Hepatocyte (in vitro differentiated cells): ENCODE measurements at regions not wholly inside any gene's neighbourhood (a gene's known extent, or its start where the extent isn't known, plus 50 kb on each side); places are given as distances from the start of the nearest gene placed in this dataset.

Experiments
- DNase-seq: peaks from one replicate; pipeline ENCODE4 v3.0.0-alpha.2; 2016; ENCODE audit warnings: low spot score
- H2AFZ ChIP-seq: fragments of 200-600 bp; sonication (generic); 2 replicates; pipeline ENCODE4 v1.6.0; 2016; ENCODE audit warnings: antibody characterized with exemption, mild to moderate bottlenecking
- H3K27ac ChIP-seq: fragments of 200-600 bp; sonication (generic); 2 replicates; pipeline ENCODE4 v1.5.1; 2016; ENCODE audit warnings: mild to moderate bottlenecking
- H3K27me3 ChIP-seq: fragments of 200-600 bp; sonication (generic); 2 replicates; pipeline ENCODE4 v1.6.1; 2016
- H3K36me3 ChIP-seq: fragments of 200-600 bp; sonication (generic); replicated peaks from 2 replicates; pipeline ENCODE4 v1.5.1; 2016; ENCODE audit warnings: low read depth; ENCODE audit not compliant: insufficient read depth
- H3K4me1 ChIP-seq: fragments of 200-600 bp; sonication (generic); 2 replicates; pipeline ENCODE4 v1.5.1; 2016; ENCODE audit warnings: mild to moderate bottlenecking, moderate library complexity; ENCODE audit not compliant: insufficient read depth
- H3K4me2 ChIP-seq: fragments of 200-600 bp; sonication (generic); 2 replicates; pipeline ENCODE4 v1.6.0; 2016
- H3K4me3 ChIP-seq: fragments of 200-600 bp; sonication (generic); 2 replicates; pipeline ENCODE4 v1.5.1; 2016; ENCODE audit warnings: mild to moderate bottlenecking
- H3K79me2 ChIP-seq: fragments of 200-600 bp; sonication (generic); 2 replicates; pipeline ENCODE4 v1.6.0; 2017; ENCODE audit warnings: mild to moderate bottlenecking
- H3K9me2 ChIP-seq: fragments of 200-600 bp; sonication (generic); replicated peaks from 2 replicates; pipeline ENCODE4 v1.6.0; 2017; ENCODE audit warnings: mild to moderate bottlenecking; ENCODE audit not compliant: insufficient read depth
- H3K9me3 ChIP-seq: fragments of 200-600 bp; sonication (generic); 2 replicates; pipeline ENCODE4 v1.5.1; 2016; ENCODE audit warnings: low read depth, mild to moderate bottlenecking
- H4K20me1 ChIP-seq: fragments of 200-600 bp; sonication (generic); 2 replicates; pipeline ENCODE4 v1.6.0; 2016; ENCODE audit warnings: mild to moderate bottlenecking; ENCODE audit not compliant: insufficient read depth, poor library complexity, severe bottlenecking
- EZH2 ChIP-seq: fragments of 200-600 bp; sonication (generic); IDR thresholded peaks from 2 replicates; pipeline ENCODE4 v1.6.1; 2016; ENCODE audit warnings: antibody characterized with exemption, mild to moderate bottlenecking, borderline replicate concordance
- EZH2phosphoT487 ChIP-seq: fragments of 200-600 bp; sonication (generic); IDR thresholded peaks from one replicate; pipeline ENCODE4 v1.6.1; 2018; ENCODE audit warnings: antibody characterized with exemption, mild to moderate bottlenecking, low read depth, moderate library complexity; ENCODE audit not compliant: unreplicated experiment, severe bottlenecking
- WGBS: methylation state at CpG from one replicate; pipeline ENCODE4 v1.1.6; 2016; ENCODE audit warnings: low lambda C conversion rate; ENCODE audit errors: missing lambda C conversion rate; 5-methylcytosine and 5-hydroxymethylcytosine counted together
- TF ChIP-seq, protein P1 (sequence below): fragments of 200-600 bp; sonication (generic); IDR thresholded peaks from 2 replicates; pipeline ENCODE4 v1.5.1; 2016; ENCODE audit warnings: antibody characterized with exemption, mild to moderate bottlenecking; ENCODE audit not compliant: poor library complexity

DNA sequence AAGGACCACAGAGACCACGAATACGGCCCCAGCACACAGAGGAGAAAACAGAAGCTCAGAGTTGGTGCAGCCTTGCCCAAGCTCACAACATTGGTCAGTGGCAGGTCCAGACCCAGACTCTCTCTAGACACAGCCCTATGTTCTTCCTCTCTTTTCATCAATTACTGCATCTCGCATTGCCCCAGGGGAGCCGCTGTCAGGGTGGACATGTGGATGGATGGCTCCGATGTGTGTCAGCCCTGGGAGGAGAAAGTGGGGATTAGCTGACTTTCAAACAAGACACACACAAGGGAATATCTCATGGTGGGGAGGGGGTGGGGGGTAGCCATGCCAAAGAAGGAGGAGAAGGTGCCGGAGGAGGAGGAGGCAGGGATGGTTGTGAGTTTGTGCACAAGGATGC lies 556.8 kb downstream of the NPHP4 start:
- Histone ChIP-seq H3K4me1 (no peaks in the 10 kb centered on the region), H3K36me3 (no peaks in the 10 kb centered on the region), H4K20me1 (no peaks in the 10 kb centered on the region), H3K27ac (no peak overlapping the region), H3K4me2 (no peak overlapping the region), H3K79me2 (no peaks in the 10 kb centered on the region), H3K9me3 (no peaks in the 10 kb centered on the region), H2AFZ (no peak overlapping the region), H3K9me2 (no peaks in the 10 kb centered on the region), H3K27me3 (peaks cover 8% of the 10 kb centered on the region), H3K4me3 (no peak overlapping the region)
- TF ChIP-seq, protein P1, sequence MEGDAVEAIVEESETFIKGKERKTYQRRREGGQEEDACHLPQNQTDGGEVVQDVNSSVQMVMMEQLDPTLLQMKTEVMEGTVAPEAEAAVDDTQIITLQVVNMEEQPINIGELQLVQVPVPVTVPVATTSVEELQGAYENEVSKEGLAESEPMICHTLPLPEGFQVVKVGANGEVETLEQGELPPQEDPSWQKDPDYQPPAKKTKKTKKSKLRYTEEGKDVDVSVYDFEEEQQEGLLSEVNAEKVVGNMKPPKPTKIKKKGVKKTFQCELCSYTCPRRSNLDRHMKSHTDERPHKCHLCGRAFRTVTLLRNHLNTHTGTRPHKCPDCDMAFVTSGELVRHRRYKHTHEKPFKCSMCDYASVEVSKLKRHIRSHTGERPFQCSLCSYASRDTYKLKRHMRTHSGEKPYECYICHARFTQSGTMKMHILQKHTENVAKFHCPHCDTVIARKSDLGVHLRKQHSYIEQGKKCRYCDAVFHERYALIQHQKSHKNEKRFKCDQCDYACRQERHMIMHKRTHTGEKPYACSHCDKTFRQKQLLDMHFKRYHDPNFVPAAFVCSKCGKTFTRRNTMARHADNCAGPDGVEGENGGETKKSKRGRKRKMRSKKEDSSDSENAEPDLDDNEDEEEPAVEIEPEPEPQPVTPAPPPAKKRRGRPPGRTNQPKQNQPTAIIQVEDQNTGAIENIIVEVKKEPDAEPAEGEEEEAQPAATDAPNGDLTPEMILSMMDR, result no peak
- no peak for TF ChIP-seq EZH2phosphoT487
- no peak for TF ChIP-seq EZH2
- 85% methylated on average over 6 of the region's 6 CpGs for WGBS
- no peak for DNase-seq

DNA sequence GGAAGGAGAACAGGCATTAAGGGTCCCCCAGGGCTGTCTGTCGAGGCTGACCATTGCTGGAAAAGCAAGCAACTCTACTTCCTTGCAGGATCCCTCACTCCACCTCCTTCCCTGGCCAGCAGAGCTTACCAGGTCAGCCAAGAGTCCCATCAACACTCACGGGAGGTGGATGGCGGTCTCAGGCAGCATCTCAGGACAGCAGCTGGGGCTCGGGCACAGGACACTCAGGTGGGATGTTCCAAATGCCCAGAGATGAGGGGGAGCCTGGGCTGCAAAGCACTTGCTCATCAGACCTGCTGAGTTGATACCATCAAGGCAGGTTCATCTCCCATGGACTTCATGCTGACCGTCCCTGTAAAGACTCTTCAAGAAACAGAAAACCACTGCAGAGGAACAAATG lies 559.8 kb downstream of the NPHP4 start:
- whole genome bisulfite sequencing, result 92% methylated on average over 5 of the region's 5 CpGs
- Histone ChIP-seq H3K27me3 (peaks cover 8% of the 10 kb centered on the region), H3K4me1 (no peaks in the 10 kb centered on the region), H2AFZ (no peak overlapping the region), H3K27ac (no peak overlapping the region), H4K20me1 (no peaks in the 10 kb centered on the region), H3K79me2 (no peaks in the 10 kb centered on the region), H3K4me3 (no peak overlapping the region), H3K9me2 (no peaks in the 10 kb centered on the region), H3K4me2 (no peak overlapping the region), H3K9me3 (no peaks in the 10 kb centered on the region), H3K36me3 (no peaks in the 10 kb centered on the region)
- TF ChIP-seq EZH2 (no peak), EZH2phosphoT487 (no peak)
- TF ChIP-seq, protein P1, result no peak
- no peak for DNase-seq

DNA sequence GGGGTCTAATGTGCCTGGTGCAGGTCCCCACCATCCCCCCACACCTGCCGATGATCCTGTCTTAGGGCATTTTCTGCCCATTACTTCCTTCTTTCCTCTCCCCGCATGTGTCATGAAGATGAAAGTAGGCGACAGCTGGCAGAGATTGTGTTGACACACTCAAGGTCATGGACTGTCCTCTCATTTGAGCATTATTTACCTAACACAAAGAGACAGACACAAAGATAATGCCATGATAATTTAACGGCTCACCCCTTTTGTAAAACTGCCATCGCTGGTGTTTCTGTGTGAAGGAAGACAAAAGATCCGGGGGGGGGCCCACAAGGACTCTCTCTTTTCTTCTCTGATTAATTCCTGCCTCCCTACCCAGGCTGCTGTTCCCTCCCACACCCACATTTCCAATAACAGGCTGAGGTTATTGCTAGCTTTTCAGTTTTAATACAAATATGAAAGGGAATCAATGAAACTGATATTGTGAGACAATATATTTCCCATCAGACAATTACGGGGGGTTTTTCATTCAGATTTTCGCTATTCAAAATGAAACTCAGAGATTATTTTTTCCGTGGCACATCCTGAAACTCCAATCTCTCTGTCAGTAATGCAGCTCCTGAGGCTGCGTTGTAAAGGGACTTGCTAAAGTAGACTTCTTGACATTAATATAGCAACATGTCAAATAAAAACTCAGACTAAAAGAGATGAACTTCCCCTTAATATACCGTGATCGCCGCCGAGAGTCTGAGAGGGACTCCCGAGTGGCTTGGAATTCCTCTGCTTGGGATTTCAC lies 561.1 kb downstream of the NPHP4 start:
- peaks cover 8% of the 10 kb centered on the region for H3K27me3 ChIP-seq

DNA sequence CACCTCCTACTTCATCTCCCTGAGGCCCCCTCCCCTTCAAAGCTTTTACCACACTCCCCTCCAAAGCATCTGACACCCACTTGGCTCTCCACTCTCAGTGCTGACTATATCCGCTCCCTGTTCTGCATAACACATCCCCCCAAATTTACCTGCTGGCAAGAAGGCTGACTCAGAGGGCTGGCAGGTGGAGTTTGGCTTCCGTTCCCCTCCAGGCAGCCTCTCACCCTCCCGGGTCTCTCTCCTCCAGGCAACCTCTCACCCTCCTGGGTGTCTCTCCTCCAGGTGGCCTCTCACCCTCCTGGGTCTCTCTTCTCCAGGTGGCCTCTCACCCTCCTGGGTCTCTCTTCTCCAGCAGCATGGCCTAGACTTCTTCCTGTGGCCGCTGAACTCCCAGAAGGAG lies 562.1 kb downstream of the NPHP4 start:
- no peaks in the 10 kb centered on the region for H3K36me3 ChIP-seq
- no peak overlapping the region for H3K4me3 ChIP-seq
- TF ChIP-seq EZH2 (no peak), EZH2phosphoT487 (no peak)
- TF ChIP-seq, protein P1, result no peak
- H3K9me3 ChIP-seq, result no peaks in the 10 kb centered on the region
- no peak overlapping the region for H3K27ac ChIP-seq
- H3K4me2 ChIP-seq, result no peak overlapping the region
- no peak for DNase-seq
- H4K20me1 ChIP-seq, result no peaks in the 10 kb centered on the region
- H3K79me2 ChIP-seq, result no peaks in the 10 kb centered on the region
- no peak overlapping the region for H2AFZ ChIP-seq
- H3K27me3 ChIP-seq, result peaks cover 18% of the 10 kb centered on the region
- WGBS, result 84% methylated on average over 4 of the region's 4 CpGs
- H3K9me2 ChIP-seq, result no peaks in the 10 kb centered on the region
- H3K4me1 ChIP-seq, result no peaks in the 10 kb centered on the region

More for the DNA sequence above, 561.1 kb downstream of the NPHP4 start:
- no peak overlapping the region for H2AFZ ChIP-seq
- no peaks in the 10 kb centered on the region for H4K20me1 ChIP-seq
- no peaks in the 10 kb centered on the region for H3K4me1 ChIP-seq
- H3K36me3 ChIP-seq, result no peaks in the 10 kb centered on the region
- H3K9me2 ChIP-seq, result no peaks in the 10 kb centered on the region
- no peak overlapping the region for H3K4me3 ChIP-seq
- H3K9me3 ChIP-seq, result no peaks in the 10 kb centered on the region
- 59% methylated on average over 15 of the region's 15 CpGs for WGBS
- H3K4me2 ChIP-seq, result no peak overlapping the region
- DNase-seq, result peak; percentile 24
- no peaks in the 10 kb centered on the region for H3K79me2 ChIP-seq
- no peak for TF ChIP-seq EZH2phosphoT487
- H3K27ac ChIP-seq, result no peak overlapping the region
